ENCODE measurements at regions not wholly inside any gene's neighbourhood (a gene's known extent, or its start where the extent isn't known, plus 50 kb on each side); places are given as distances from the start of the nearest gene placed in this dataset.

GRCh38 chr7:112550468-112551060 lies 69.8 kb downstream of the LSMEM1 start:
- Histone ChIP-seq H3K4me3 (replicated peaks in 1 of 3; ENCODE audit: insufficient read depth in 1 of 3, low read depth in 2 of 3, low read length in 3 of 3) (no peak overlapping the region), H3K4me2 (ENCODE audit: low read depth, low read length) (no peak overlapping the region), H2AFZ (ENCODE audit: low read length) (no peak overlapping the region), H4K20me1 (ENCODE audit: insufficient read depth, low read length) (no peaks in the 10 kb centered on the region), H3K27ac (ENCODE audit: extremely low read length, insufficient read depth, low read length) (no peak overlapping the region), H3K9me3 (ENCODE audit: low read length) (no peaks in the 10 kb centered on the region), H3K9ac (ENCODE audit: insufficient read depth, low read depth, low read length) (no peak overlapping the region), H3K36me3 (replicated peaks in 1 of 2; ENCODE audit: control insufficient read depth in 1 of 2, insufficient read depth in 2 of 2, low read length in 2 of 2) (no peaks in the 10 kb centered on the region), H3K4me1 (ENCODE audit: insufficient read depth, low read length) (no peaks in the 10 kb centered on the region), H3K27me3 (ENCODE audit: control insufficient read depth in 1 of 2, insufficient read depth in 2 of 2, low read length in 2 of 2) (no peaks in the 10 kb centered on the region; a peak in 1 of 5 replicates), H3K79me2 (ENCODE audit: insufficient read depth, low read length) (no peaks in the 10 kb centered on the region)
- in situ Hi-C loops (cut with HindIII; ENCODE audit: extremely low pct_ligation_motif_present, low pct_unique_long_range_greater_than_20kb): loop anchor here (10.0 kb wide), 1 partner anchor 324 kb away; no protein-coding TSS in a partner anchor
- intact Hi-C loops (cut with micrococcal nuclease; ENCODE audit: unreplicated experiment): loop anchor here (1.0 to 10.0 kb wide), 6 partner anchors 137 to 1148 kb away; partner anchors contain the start of gene SMIM30
- FAIRE-seq (peak; percentile 66), DNase-seq (ENCODE audit: low spot score) (peak; percentile 60), ATAC-seq (peak; percentile 83)
- 0% methylated on average over 2 of the region's 2 CpGs for WGBS (ENCODE audit: low lambda C conversion rate)
- ChIA-PET CTCF (ENCODE audit: low intra/inter-chr PET ratio, low total read pairs) (interaction anchor here (1.5 to 2.4 kb wide), 3 partner anchors 318 to 872 kb away, joined by 23 to 26 read pairs (median 23); no protein-coding TSS in a partner anchor), POLR2A (no interaction called here)
- no TSS peak for BruUV-seq (replicated peaks)
- TF ChIP-seq SMC3 (IDR thresholded peaks at IDR 0.05; ENCODE audit: low read length) (peak; percentile 84), ZMYM4 (CRISPR knock-in tag; IDR thresholded peaks at IDR 0.05) (peak; percentile 53; the same call in 1 of the 2 replicates), KAT8 (CRISPR knock-in tag; IDR thresholded peaks at IDR 0.05) (0 out of 2 replicates have a peak, but pooled peaks have one; percentile 28), MAFF (IDR thresholded peaks at IDR 0.05; ENCODE audit: low read depth, low read length) (0 out of 2 replicates have a peak, but pooled peaks have one; percentile 9), ZBTB4 (CRISPR knock-in tag; IDR thresholded peaks at IDR 0.05; ENCODE audit: borderline replicate concordance) (no peak), RAD21 (CRISPR knock-in tag; IDR thresholded peaks at IDR 0.05) (peak; percentile 74), NPAS2 (CRISPR knock-in tag; IDR thresholded peaks at IDR 0.05; ENCODE audit: borderline replicate concordance) (no peak), ZNF740 (CRISPR knock-in tag; IDR thresholded peaks at IDR 0.05) (no peak), CTCF (CRISPR knock-in tag; IDR thresholded peaks at IDR 0.05) (peak; percentile 88), ZNF878 (CRISPR knock-in tag; IDR thresholded peaks at IDR 0.05) (no peak), ZNF512 (CRISPR knock-in tag; IDR thresholded peaks at IDR 0.05) (no peak), SMAD3 (CRISPR knock-in tag; IDR thresholded peaks at IDR 0.05) (no peak), TEAD3 (CRISPR knock-in tag; optimal IDR thresholded peaks at IDR 0.05; ENCODE audit: borderline replicate concordance) (peak; percentile 72), GABPB1 (CRISPR knock-in tag; IDR thresholded peaks at IDR 0.05) (no peak), POGZ (CRISPR knock-in tag; IDR thresholded peaks at IDR 0.05) (peak; percentile 58)

Data from HepG2 (cell line).